Astrocyte (in vitro differentiated cells and primary cell): ENCODE measurements at regions not wholly inside any gene's neighbourhood (a gene's known extent, or its start where the extent isn't known, plus 50 kb on each side); places are given as distances from the start of the nearest gene placed in this dataset.

ENCODE experiments used
- CTCF ChIP-seq: IDR thresholded peaks from 2 replicates; pipeline ENCODE4 v1.5.1; 2011; ENCODE audit warnings: low read depth, mild to moderate bottlenecking, inconsistent platforms, low read length, moderate library complexity; ENCODE audit not compliant: insufficient read depth
- EZH2 ChIP-seq: IDR thresholded peaks from 2 replicates; pipeline ENCODE4 v1.6.1; 2012; ENCODE audit warnings: mild to moderate bottlenecking, low read length, inconsistent platforms; ENCODE audit not compliant: insufficient read depth

- TF ChIP-seq CTCF, result no peak
- TF ChIP-seq EZH2, result no peak
Measured at GRCh38 chr2:7683708-7684107, 766.5 kb downstream of the RNF144A start.
